ENCODE measurements at regions not wholly inside any gene's neighbourhood (a gene's known extent, or its start where the extent isn't known, plus 50 kb on each side); places are given as distances from the start of the nearest gene placed in this dataset.

DNA sequence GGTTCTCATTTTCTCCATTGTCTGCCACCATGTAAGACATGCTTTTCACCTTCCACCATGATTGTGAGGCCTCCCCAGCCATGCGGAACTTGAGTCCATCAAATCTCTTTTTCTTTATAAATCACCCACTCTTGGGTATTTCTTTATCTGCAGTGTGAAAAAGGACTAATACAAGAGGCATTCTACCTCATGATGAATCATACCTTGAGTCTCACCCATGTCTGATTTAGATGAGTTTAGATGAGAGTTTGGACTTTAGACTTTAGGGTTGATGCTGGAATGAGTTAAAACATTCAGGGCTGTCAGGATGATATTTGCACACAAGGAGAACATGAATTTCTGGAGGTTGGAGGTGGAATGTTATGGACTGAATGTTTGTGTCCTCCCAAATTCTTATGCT is 545.6 kb downstream of the C6orf118 start:
- no peak for TF ChIP-seq CTCF (IDR thresholded peaks at IDR 0.05)
- no peaks in the 10 kb centered on the region for H3K36me3 ChIP-seq
- no peak for ATAC-seq
- intact Hi-C loops (cut with DNase I), result no loop called here
- DNase-seq, result no peak
- no peak overlapping the region for H3K27ac ChIP-seq
- no peak overlapping the region for H3K4me3 ChIP-seq
- H3K4me1 ChIP-seq, result no peaks in the 10 kb centered on the region
- no peaks in the 10 kb centered on the region for H3K27me3 ChIP-seq
- H3K9me3 ChIP-seq, result no peaks in the 10 kb centered on the region

- Histone ChIP-seq H3K27me3 (no peaks in the 10 kb centered on the region), H3K4me3 (no peak overlapping the region), H3K4me1 (no peaks in the 10 kb centered on the region), H3K9me3 (no peaks in the 10 kb centered on the region), H3K36me3 (no peaks in the 10 kb centered on the region), H3K27ac (no peak overlapping the region)
- DNase-seq, result no peak
- no peak for TF ChIP-seq CTCF (IDR thresholded peaks at IDR 0.05)
- intact Hi-C loops (cut with DNase I), result no loop called here
- ATAC-seq, result no peak
Measured at GRCh38 chr6:164757451-164757850, 552.0 kb downstream of the C6orf118 start.

GRCh38 chr6:164756723-164757122 is 552.7 kb downstream of the C6orf118 start:
- ATAC-seq (no peak), DNase-seq (no peak)
- Histone ChIP-seq H3K36me3 (no peaks in the 10 kb centered on the region), H3K27me3 (no peaks in the 10 kb centered on the region), H3K9me3 (no peaks in the 10 kb centered on the region), H3K27ac (no peak overlapping the region), H3K4me1 (no peaks in the 10 kb centered on the region), H3K4me3 (no peak overlapping the region)
- intact Hi-C loops (cut with DNase I), result no loop called here
- TF ChIP-seq CTCF (IDR thresholded peaks at IDR 0.05), result no peak

GRCh38 chr6:164756142-164756541 is 553.3 kb downstream of the C6orf118 start:
- H3K27ac ChIP-seq, result no peak overlapping the region
- ATAC-seq (no peak), DNase-seq (no peak)
- H3K36me3 ChIP-seq, result no peaks in the 10 kb centered on the region
- H3K9me3 ChIP-seq, result no peaks in the 10 kb centered on the region
- intact Hi-C loops (cut with DNase I), result no loop called here
- no peak for TF ChIP-seq CTCF (IDR thresholded peaks at IDR 0.05)
- H3K27me3 ChIP-seq, result no peaks in the 10 kb centered on the region
- no peaks in the 10 kb centered on the region for H3K4me1 ChIP-seq
- no peak overlapping the region for H3K4me3 ChIP-seq

- DNase-seq, result no peak
- intact Hi-C loops (cut with DNase I), result no loop called here
- H3K27me3 ChIP-seq, result no peaks in the 10 kb centered on the region
- TF ChIP-seq CTCF (IDR thresholded peaks at IDR 0.05), result no peak
- no peak for ATAC-seq
- no peaks in the 10 kb centered on the region for H3K9me3 ChIP-seq
- no peak overlapping the region for H3K27ac ChIP-seq
- no peak overlapping the region for H3K4me3 ChIP-seq
- no peaks in the 10 kb centered on the region for H3K4me1 ChIP-seq
- no peaks in the 10 kb centered on the region for H3K36me3 ChIP-seq
Measured at GRCh38 chr6:164753517-164753916, 555.9 kb downstream of the C6orf118 start.

DNA sequence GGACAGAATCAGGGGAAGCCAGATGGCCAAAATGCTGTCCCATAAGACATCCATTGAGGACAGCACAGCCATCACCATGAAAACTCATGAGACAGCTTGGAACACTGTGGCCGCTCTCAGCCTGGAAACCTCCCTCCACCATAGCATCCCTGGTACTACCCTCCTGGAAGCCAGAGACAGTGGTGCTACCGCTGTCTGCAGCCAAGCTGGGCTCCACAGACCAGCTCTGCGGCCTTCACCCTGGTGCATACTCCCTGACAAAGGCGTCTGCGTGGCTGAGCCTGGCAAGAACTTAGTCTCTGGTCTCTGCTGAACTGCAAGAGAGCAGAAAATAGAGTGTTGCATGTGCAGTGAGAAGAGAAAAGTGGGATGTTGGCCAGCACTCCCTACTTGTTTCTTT is 558.0 kb downstream of the C6orf118 start:
- H3K36me3 ChIP-seq, result no peaks in the 10 kb centered on the region
- no peak for TF ChIP-seq CTCF (IDR thresholded peaks at IDR 0.05)
- intact Hi-C loops (cut with DNase I), result no loop called here
- ATAC-seq (no peak), DNase-seq (no peak)
- no peak overlapping the region for H3K4me3 ChIP-seq
- no peaks in the 10 kb centered on the region for H3K4me1 ChIP-seq
- H3K27me3 ChIP-seq, result no peaks in the 10 kb centered on the region
- no peaks in the 10 kb centered on the region for H3K9me3 ChIP-seq
- no peak overlapping the region for H3K27ac ChIP-seq
